Gastroesophageal sphincter (tissue), 4 donors: ENCODE measurements at regions not wholly inside any gene's neighbourhood (a gene's known extent, or its start where the extent isn't known, plus 50 kb on each side); places are given as distances from the start of the nearest gene placed in this dataset.

Source experiments
- ATAC-seq: fragments of 150-250 bp; one replicate; pipeline ENCODE4 v1.9.1; 2016; ENCODE audit warnings: mild to moderate bottlenecking, moderate library complexity
- H3K27ac ChIP-seq, 4 donors: fragments of 200-600 bp; sonication (generic) in 3 of 4; 1 replicate in 3 of 4; 2 replicates in 1 of 4; pipeline ENCODE4 v1.5.1; 2016 to 2019
- H3K27me3 ChIP-seq: fragments of 200-600 bp; sonication (generic); one replicate; pipeline ENCODE4 v1.5.1; 2019
- H3K36me3 ChIP-seq, 2 donors: fragments of 200-600 bp; sonication (generic); one replicate each; pipeline ENCODE4 v1.5.1; 2019; ENCODE audit warnings: control low read depth in 1 of 2
- H3K4me1 ChIP-seq, 3 donors: fragments of 200-600 bp; sonication (generic); 1 replicate in 2 of 3; 2 replicates in 1 of 3; pipeline ENCODE4 v1.5.1; 2016 to 2019; ENCODE audit warnings: control low read depth in 2 of 3
- H3K4me3 ChIP-seq, 2 donors: fragments of 200-600 bp; sonication (generic); one replicate each; pipeline ENCODE4 v1.5.1; 2019; ENCODE audit warnings: mild to moderate bottlenecking in 1 of 2, moderate library complexity in 1 of 2
- H3K9me3 ChIP-seq, 3 donors: fragments of 200-600 bp; sonication (generic); one replicate each; pipeline ENCODE4 v1.5.1; 2017 to 2019; ENCODE audit warnings: control low read depth in 2 of 3
- EP300 ChIP-seq: sonication (generic); formaldehyde crosslinking; IDR thresholded peaks from one replicate; pipeline ENCODE4 v1.6.1; 2017; ENCODE audit warnings: antibody characterized with exemption, mild to moderate bottlenecking
- POLR2A ChIP-seq, 2 donors: fragments of 450-650 bp; IDR thresholded peaks; one replicate each; pipeline ENCODE4 v1.6.1; 2017; ENCODE audit warnings: antibody characterized with exemption in 2 of 2, mild to moderate bottlenecking in 2 of 2, moderate library complexity in 1 of 2
- POLR2AphosphoS5 ChIP-seq: sonication (generic); formaldehyde crosslinking; IDR thresholded peaks from one replicate; pipeline ENCODE4 v1.6.1; 2017; ENCODE audit warnings: antibody characterized with exemption
- WGBS, 2 donors: methylation state at CpG; one replicate each; pipeline ENCODE4 v1.1.5; 2018; ENCODE audit warnings: low coverage in 1 of 2; 5-methylcytosine and 5-hydroxymethylcytosine counted together
- TF ChIP-seq, protein P1 (sequence below), 4 experiments: fragments of 200-600 bp in 2 of 4; fragments of 450-650 bp in 2 of 4; sonication (generic) in 1 of 4; IDR thresholded peaks; one replicate each; pipeline ENCODE4 v1.5.1; 2017 to 2019; ENCODE audit warnings: antibody characterized with exemption in 4 of 4, mild to moderate bottlenecking in 2 of 4, moderate library complexity in 2 of 4

DNA sequence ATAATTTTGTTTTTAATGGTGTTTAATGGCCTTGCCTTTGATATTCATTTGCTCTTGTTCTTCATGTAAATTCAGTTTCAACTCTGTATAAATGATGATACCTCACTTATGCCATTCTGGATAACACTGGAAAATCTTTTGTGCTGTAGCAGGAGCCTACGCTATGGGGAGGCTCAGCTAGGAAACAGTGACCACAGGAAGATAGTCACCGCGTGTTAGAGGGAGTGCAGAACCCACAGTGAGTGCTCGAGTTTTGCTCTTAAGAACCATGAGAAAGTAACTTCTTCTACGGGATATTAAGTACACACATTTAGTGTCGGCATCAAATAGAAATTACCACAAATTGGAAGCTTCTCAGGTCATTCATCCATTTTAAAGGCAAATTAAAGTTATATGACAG lies 143.9 kb downstream of the IRX2 start:
- no peak for ATAC-seq
- WGBS, 2 donors, result 56 to 78% methylated on average over 2 to 6 of the region's 6 CpGs
- Histone ChIP-seq H3K27ac (no peak overlapping the region), H3K36me3 (no peaks in the 10 kb centered on the region), H3K27me3 (peaks cover 13% of the 10 kb centered on the region), H3K9me3 (peaks cover 0 to 4% (median 0%) of the 10 kb centered on the region in 3 donors), H3K4me1 (no peaks in the 10 kb centered on the region), H3K4me3 (no peak overlapping the region)
- TF ChIP-seq EP300, result no peak
- TF ChIP-seq, protein P1, sequence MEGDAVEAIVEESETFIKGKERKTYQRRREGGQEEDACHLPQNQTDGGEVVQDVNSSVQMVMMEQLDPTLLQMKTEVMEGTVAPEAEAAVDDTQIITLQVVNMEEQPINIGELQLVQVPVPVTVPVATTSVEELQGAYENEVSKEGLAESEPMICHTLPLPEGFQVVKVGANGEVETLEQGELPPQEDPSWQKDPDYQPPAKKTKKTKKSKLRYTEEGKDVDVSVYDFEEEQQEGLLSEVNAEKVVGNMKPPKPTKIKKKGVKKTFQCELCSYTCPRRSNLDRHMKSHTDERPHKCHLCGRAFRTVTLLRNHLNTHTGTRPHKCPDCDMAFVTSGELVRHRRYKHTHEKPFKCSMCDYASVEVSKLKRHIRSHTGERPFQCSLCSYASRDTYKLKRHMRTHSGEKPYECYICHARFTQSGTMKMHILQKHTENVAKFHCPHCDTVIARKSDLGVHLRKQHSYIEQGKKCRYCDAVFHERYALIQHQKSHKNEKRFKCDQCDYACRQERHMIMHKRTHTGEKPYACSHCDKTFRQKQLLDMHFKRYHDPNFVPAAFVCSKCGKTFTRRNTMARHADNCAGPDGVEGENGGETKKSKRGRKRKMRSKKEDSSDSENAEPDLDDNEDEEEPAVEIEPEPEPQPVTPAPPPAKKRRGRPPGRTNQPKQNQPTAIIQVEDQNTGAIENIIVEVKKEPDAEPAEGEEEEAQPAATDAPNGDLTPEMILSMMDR (IDR thresholded peaks at IDR 0.05), result no peak

DNA sequence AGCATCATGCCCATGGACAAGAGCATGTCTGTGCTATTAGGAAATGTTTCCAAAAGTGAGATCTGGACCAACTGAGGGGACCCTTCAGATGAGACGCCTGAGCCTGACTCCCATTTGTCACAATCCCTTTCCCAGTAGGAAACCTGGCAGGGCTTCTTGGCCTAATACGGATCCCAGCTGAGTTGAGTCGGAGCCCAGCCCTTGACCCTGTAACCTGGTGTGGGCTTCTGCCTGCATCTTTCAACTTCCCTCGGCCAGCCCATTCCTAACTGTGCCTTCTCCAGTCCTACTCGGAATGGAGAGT lies 148.3 kb downstream of the IRX2 start:
- TF ChIP-seq POLR2AphosphoS5 (no peak), EP300 (no peak), POLR2A (IDR thresholded peaks at IDR 0.05) (no peak)
- TF ChIP-seq, protein P1 (IDR thresholded peaks at IDR 0.05), result no peak
- ATAC-seq, result no peak
- Histone ChIP-seq H3K4me1 (no peaks in the 10 kb centered on the region), H3K4me3 (no peak overlapping the region), H3K27me3 (peaks cover 9% of the 10 kb centered on the region), H3K9me3 (no peaks in the 10 kb centered on the region), H3K36me3 (no peaks in the 10 kb centered on the region), H3K27ac (no peak overlapping the region)
- 26% methylated on average over 5 of the region's 5 CpGs; no CpG with 5 or more reads in 1 of the 2 donors for WGBS, 2 donors

DNA sequence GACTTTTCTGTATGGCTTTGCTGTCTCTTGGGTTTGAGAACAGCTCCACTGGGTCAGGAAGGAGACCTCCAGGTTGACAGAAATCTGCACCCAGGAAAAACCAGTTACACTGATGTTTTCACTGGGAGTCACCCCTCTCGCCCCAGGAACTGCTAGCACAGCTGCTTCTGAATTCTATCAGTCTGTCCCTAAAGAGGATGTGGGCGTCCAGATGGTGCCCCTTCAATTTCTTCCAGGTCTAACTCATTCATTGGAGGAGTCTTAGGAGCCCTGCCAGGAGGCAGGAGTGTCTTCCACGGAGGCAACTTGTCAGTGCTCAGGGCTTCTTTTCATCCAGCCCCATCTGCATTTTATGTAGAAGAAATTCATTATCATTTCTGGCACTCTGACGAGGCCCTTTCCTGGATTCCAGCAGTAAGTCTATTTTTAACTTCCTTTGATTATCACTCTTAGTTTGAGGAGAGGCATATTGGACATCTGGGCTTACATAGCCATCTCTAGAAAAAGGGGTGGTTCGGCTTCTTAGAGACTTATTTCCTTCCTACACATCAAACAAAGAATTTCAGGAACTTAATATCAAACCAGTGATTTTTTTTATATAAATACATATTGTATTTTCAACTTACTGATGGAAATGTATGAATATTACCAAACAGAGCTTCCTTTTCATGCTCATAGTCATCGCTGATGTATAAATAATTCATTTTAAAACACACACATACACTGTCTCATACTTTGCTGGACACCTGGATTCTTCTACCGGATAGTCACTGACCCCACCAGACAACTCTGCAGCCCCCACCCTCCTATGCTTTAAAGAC lies 148.8 kb downstream of the IRX2 start:
- ATAC-seq, result no peak
- H3K36me3 ChIP-seq, result no peaks in the 10 kb centered on the region
- H3K27me3 ChIP-seq, result peaks cover 9% of the 10 kb centered on the region
- no peak for TF ChIP-seq POLR2AphosphoS5
- no peak for TF ChIP-seq EP300
- TF ChIP-seq POLR2A (IDR thresholded peaks at IDR 0.05), result no peak
- TF ChIP-seq, protein P1 (IDR thresholded peaks at IDR 0.05), result no peak
- no peak overlapping the region for H3K27ac ChIP-seq
- no peak overlapping the region for H3K4me3 ChIP-seq
- H3K9me3 ChIP-seq, result no peaks in the 10 kb centered on the region
- H3K4me1 ChIP-seq, result no peaks in the 10 kb centered on the region
- 20 to 38% methylated on average over 3 to 6 of the region's 7 CpGs for WGBS, 2 donors

DNA sequence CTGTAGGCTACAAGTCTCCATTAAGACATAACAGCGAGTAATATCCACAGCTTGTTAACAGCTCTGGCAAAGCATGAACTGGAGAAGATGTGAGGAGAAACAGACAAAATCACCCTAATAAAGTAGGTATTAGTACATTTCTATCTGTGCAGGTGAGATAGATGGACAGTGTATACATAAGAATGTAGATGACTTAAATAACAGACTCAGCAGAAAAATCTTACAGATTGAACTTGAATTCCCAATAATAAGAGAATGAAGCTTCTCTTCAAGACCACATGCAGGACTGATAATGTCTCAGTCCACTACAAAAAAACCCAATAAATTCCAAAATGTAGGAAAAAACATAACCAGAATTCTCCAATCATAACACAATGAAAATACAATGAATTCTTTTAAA lies 153.0 kb downstream of the IRX2 start:
- Histone ChIP-seq H3K27ac (no peak overlapping the region), H3K4me3 (no peak overlapping the region), H3K4me1 (no peaks in the 10 kb centered on the region), H3K36me3 (no peaks in the 10 kb centered on the region), H3K9me3 (peaks cover 0 to 6% (median 0%) of the 10 kb centered on the region in 3 donors), H3K27me3 (peaks cover 9% of the 10 kb centered on the region)
- WGBS, 2 donors, result 77 to 100% methylated on average over 1 of the region's 1 CpG
- TF ChIP-seq EP300, result no peak
- TF ChIP-seq, protein P1 (IDR thresholded peaks at IDR 0.05), result no peak
- TF ChIP-seq POLR2AphosphoS5, result no peak
- TF ChIP-seq POLR2A (IDR thresholded peaks at IDR 0.05), result no peak
- ATAC-seq, result no peak

DNA sequence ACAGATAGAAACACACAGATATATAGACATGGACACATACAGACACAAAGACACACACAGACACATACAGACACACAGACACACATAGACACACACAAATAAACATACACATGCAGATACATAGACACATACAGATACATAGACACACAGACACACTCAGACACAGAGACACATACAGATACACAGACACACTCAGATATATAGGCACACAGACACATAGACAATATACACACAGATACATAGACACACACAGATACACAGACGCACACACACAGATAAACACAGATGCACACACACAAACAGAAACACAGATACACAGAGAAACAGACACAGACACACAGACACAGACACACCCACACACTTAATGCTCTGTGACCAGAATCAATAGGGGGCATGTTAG lies 156.8 kb downstream of the IRX2 start:
- ATAC-seq, result no peak
- no peaks in the 10 kb centered on the region for H3K4me1 ChIP-seq
- WGBS, 2 donors, result 67% methylated on average over 1 of the region's 1 CpG; no CpG with 5 or more reads in 1 of the 2 donors
- H3K36me3 ChIP-seq, result no peaks in the 10 kb centered on the region
- TF ChIP-seq EP300, result no peak
- TF ChIP-seq POLR2A (IDR thresholded peaks at IDR 0.05), result no peak
- TF ChIP-seq, protein P1 (IDR thresholded peaks at IDR 0.05), result no peak
- TF ChIP-seq POLR2AphosphoS5, result no peak
- H3K4me3 ChIP-seq, result no peak overlapping the region
- no peak overlapping the region for H3K27ac ChIP-seq
- H3K9me3 ChIP-seq, result peaks cover 0 to 6% (median 0%) of the 10 kb centered on the region in 3 donors
- peaks cover 30% of the 10 kb centered on the region for H3K27me3 ChIP-seq
